Coronary artery (tissue), 2 donors: ENCODE measurements at regions not wholly inside any gene's neighbourhood (a gene's known extent, or its start where the extent isn't known, plus 50 kb on each side); places are given as distances from the start of the nearest gene placed in this dataset.

ENCODE experiments used
- DNase-seq: peaks from one replicate; pipeline ENCODE4 v3.0.0-alpha.2; 2017; ENCODE audit warnings: low spot score
- H3K27ac ChIP-seq, 2 donors: fragments of 200-600 bp; sonication (generic); one replicate each; pipeline ENCODE4 v1.5.1; 2016 to 2019
- H3K4me3 ChIP-seq: fragments of 200-600 bp; sonication (generic); 2 replicates; pipeline ENCODE4 v1.5.1; 2016; ENCODE audit warnings: mild to moderate bottlenecking, moderate library complexity
- CTCF ChIP-seq: fragments of 200-600 bp; sonication (generic); IDR thresholded peaks from one replicate; pipeline ENCODE4 v1.5.1; 2019; ENCODE audit warnings: antibody characterized with exemption

- no peak for DNase-seq
- TF ChIP-seq CTCF: no peak
- Histone ChIP-seq H3K27ac (no peak overlapping the region), H3K4me3 (no peak overlapping the region)
Measured at GRCh38 chr10:80708185-80708584, 170.5 kb downstream of the SH2D4B start.

- no peak for DNase-seq
- H3K27ac ChIP-seq: no peak overlapping the region
- no peak for TF ChIP-seq CTCF
- H3K4me3 ChIP-seq: no peak overlapping the region
Measured at GRCh38 chr10:80708808-80709207, 171.1 kb downstream of the SH2D4B start.

GRCh38 chr10:80709866-80710265 lies 172.2 kb downstream of the SH2D4B start:
- no peak for DNase-seq
- no peak overlapping the region for H3K4me3 ChIP-seq
- no peak for TF ChIP-seq CTCF

GRCh38 chr10:80713398-80713928 lies 175.8 kb downstream of the SH2D4B start:
- H3K4me3 ChIP-seq: no peak overlapping the region
- TF ChIP-seq CTCF: no peak
- no peak overlapping the region for H3K27ac ChIP-seq
- no peak for DNase-seq

More at GRCh38 chr10:80709866-80710265, 172.2 kb downstream of the SH2D4B start:
- H3K27ac ChIP-seq: no peak overlapping the region

- TF ChIP-seq CTCF: no peak
- H3K27ac ChIP-seq: no peak overlapping the region
- H3K4me3 ChIP-seq: no peak overlapping the region
- no peak for DNase-seq
Measured at GRCh38 chr10:80714566-80714965, 176.9 kb downstream of the SH2D4B start.

GRCh38 chr10:80718024-80718423 lies 180.3 kb downstream of the SH2D4B start:
- no peak for TF ChIP-seq CTCF
- no peak for DNase-seq
- no peak overlapping the region for H3K27ac ChIP-seq
- no peak overlapping the region for H3K4me3 ChIP-seq

GRCh38 chr10:80719935-80720334 lies 182.2 kb downstream of the SH2D4B start:
- Histone ChIP-seq H3K4me3 (no peak overlapping the region), H3K27ac (no peak overlapping the region)
- no peak for DNase-seq
- no peak for TF ChIP-seq CTCF
